Esophagus muscularis mucosa (tissue), 4 donors: ENCODE measurements at regions not wholly inside any gene's neighbourhood (a gene's known extent, or its start where the extent isn't known, plus 50 kb on each side); places are given as distances from the start of the nearest gene placed in this dataset.

Experiments
- DNase-seq: peaks from one replicate; pipeline ENCODE4 v3.0.0-alpha.2; 2017; ENCODE audit errors: extremely low spot score
- H3K27ac ChIP-seq, 4 donors: fragments of 200-600 bp; sonication (generic); replicated peaks in 1 of 4; 1 replicate in 3 of 4; 2 replicates in 1 of 4; pipeline ENCODE4 v1.5.1; 2016 to 2019; ENCODE audit warnings: mild to moderate bottlenecking in 1 of 4
- H3K27me3 ChIP-seq, 4 donors: fragments of 200-600 bp; sonication (generic); one replicate each; pipeline versions ENCODE4 v1.5.1 to v1.6.0; 2016 to 2019
- H3K36me3 ChIP-seq, 4 donors: fragments of 200-600 bp; sonication (generic); one replicate each; pipeline ENCODE4 v1.5.1; 2016 to 2019
- H3K4me1 ChIP-seq, 4 donors: fragments of 200-600 bp; sonication (generic); one replicate each; pipeline ENCODE4 v1.5.1; 2016 to 2019
- H3K4me3 ChIP-seq, 4 donors: fragments of 200-600 bp; sonication (generic); 1 replicate in 2 of 4; 2 replicates in 2 of 4; pipeline ENCODE4 v1.5.1; 2016 to 2019; ENCODE audit warnings: mild to moderate bottlenecking in 4 of 4, moderate library complexity in 1 of 4
- H3K9me3 ChIP-seq, 4 donors: fragments of 200-600 bp; sonication (generic); 1 replicate in 3 of 4; 2 replicates in 1 of 4; pipeline ENCODE4 v1.5.1; 2016 to 2019
- CTCF ChIP-seq, 3 experiments: fragments of 200-600 bp in 2 of 3; fragments of 450-650 bp in 1 of 3; sonication (generic) in 2 of 3; IDR thresholded peaks; one replicate each; pipeline ENCODE4 v1.5.1; 2017 to 2019; ENCODE audit warnings: antibody characterized with exemption in 3 of 3, mild to moderate bottlenecking in 2 of 3, moderate library complexity in 1 of 3
- EP300 ChIP-seq: sonication (generic); formaldehyde crosslinking; IDR thresholded peaks from one replicate; pipeline ENCODE4 v1.6.1; 2017; ENCODE audit warnings: antibody characterized with exemption
- POLR2A ChIP-seq: fragments of 450-650 bp; IDR thresholded peaks from one replicate; pipeline ENCODE4 v1.6.1; 2017; ENCODE audit warnings: antibody characterized with exemption, moderate library complexity, mild to moderate bottlenecking, low read depth
- POLR2AphosphoS5 ChIP-seq, 2 donors: sonication (generic); formaldehyde crosslinking; IDR thresholded peaks; one replicate each; pipeline ENCODE4 v1.6.1; 2017; ENCODE audit warnings: antibody characterized with exemption in 2 of 2
- WGBS: methylation state at CpG from one replicate; pipeline ENCODE4 v1.1.5; 2018; 5-methylcytosine and 5-hydroxymethylcytosine counted together
- intact Hi-C: fragments of 100-400 bp; cut with DNase I; formaldehyde crosslinking; loops from one replicate; pipeline ENCODE4 v1.15.1; 2023

GRCh38 chr21:15932726-15933125, 202.9 kb downstream of the USP25 start:
- whole genome bisulfite sequencing: 92% methylated on average over 5 of the region's 5 CpGs
- Histone ChIP-seq H3K4me1 (no peaks in the 10 kb centered on the region), H3K4me3 (no peak overlapping the region), H3K27me3 (no peaks in the 10 kb centered on the region), H3K36me3 (no peaks in the 10 kb centered on the region), H3K27ac (no peak overlapping the region), H3K9me3 (no peaks in the 10 kb centered on the region)
- no peak for DNase-seq
- intact Hi-C loops: no loop called here
- TF ChIP-seq POLR2AphosphoS5 (IDR thresholded peaks at IDR 0.05): no peak

- no peak overlapping the region for H3K27ac ChIP-seq
- DNase-seq: no peak
- no peak overlapping the region for H3K4me3 ChIP-seq
- no peaks in the 10 kb centered on the region for H3K9me3 ChIP-seq
- H3K36me3 ChIP-seq: no peaks in the 10 kb centered on the region
- WGBS: 57% methylated on average over 1 of the region's 1 CpG
- no peaks in the 10 kb centered on the region for H3K4me1 ChIP-seq
- TF ChIP-seq POLR2A (no peak), EP300 (no peak), POLR2AphosphoS5 (IDR thresholded peaks at IDR 0.05) (no peak), CTCF (IDR thresholded peaks at IDR 0.05) (no peak)
- no peaks in the 10 kb centered on the region for H3K27me3 ChIP-seq
- intact Hi-C loops: no loop called here
Measured at GRCh38 chr21:15935530-15935929, 205.7 kb downstream of the USP25 start.

- no peaks in the 10 kb centered on the region for H3K27me3 ChIP-seq
- intact Hi-C loops: no loop called here
- no peak overlapping the region for H3K27ac ChIP-seq
- TF ChIP-seq POLR2A (no peak), CTCF (IDR thresholded peaks at IDR 0.05) (no peak), EP300 (no peak), POLR2AphosphoS5 (IDR thresholded peaks at IDR 0.05) (no peak)
- H3K9me3 ChIP-seq: no peaks in the 10 kb centered on the region
- no peak for DNase-seq
- WGBS: 90% methylated on average over 4 of the region's 4 CpGs
- no peak overlapping the region for H3K4me3 ChIP-seq
- no peaks in the 10 kb centered on the region for H3K4me1 ChIP-seq
- no peaks in the 10 kb centered on the region for H3K36me3 ChIP-seq
Measured at GRCh38 chr21:15943009-15943666, 213.4 kb downstream of the USP25 start.

- WGBS: 41% methylated on average over 6 of the region's 6 CpGs
- no peak overlapping the region for H3K4me3 ChIP-seq
- DNase-seq: no peak
- no peak for TF ChIP-seq EP300
- TF ChIP-seq CTCF (IDR thresholded peaks at IDR 0.05): no peak
- no peak for TF ChIP-seq POLR2A
- no peak for TF ChIP-seq POLR2AphosphoS5 (IDR thresholded peaks at IDR 0.05)
- intact Hi-C loops: no loop called here
- no peaks in the 10 kb centered on the region for H3K36me3 ChIP-seq
- no peaks in the 10 kb centered on the region for H3K27me3 ChIP-seq
- H3K27ac ChIP-seq: no peak overlapping the region
- H3K9me3 ChIP-seq: peaks cover 0 to 7% (median 1%) of the 10 kb centered on the region in 4 donors
- no peaks in the 10 kb centered on the region for H3K4me1 ChIP-seq
Measured at GRCh38 chr21:15947677-15948076, 217.9 kb downstream of the USP25 start.

DNA sequence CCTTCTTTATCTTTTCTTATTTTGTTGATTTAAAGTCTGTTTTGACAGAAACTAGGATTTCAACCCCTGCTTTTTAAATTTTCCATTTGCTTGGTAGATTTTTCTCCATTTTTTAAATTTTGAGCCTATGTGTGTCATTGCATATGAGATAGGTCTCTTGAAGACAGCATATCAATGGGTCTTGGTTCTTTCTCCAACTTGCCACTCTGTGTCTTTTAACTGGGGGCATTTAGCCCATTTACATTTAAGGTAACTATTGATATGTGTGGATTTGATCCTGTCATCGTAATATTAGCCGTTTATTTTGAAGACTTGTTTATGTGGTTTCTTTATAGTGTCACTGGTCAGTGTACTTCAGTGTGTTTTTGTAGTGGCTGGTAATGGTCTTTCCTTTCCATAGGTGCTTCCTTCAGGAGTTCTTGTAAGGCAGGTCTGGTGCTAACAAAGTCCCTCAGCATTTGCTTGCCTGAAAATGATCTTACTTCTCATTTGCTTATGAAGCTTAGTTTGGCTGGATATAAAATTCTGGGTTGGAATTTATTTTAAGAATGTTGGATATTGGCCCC, 223.9 kb downstream of the USP25 start:
- Histone ChIP-seq H3K9me3 (peaks cover 0 to 27% (median 22%) of the 10 kb centered on the region in 4 donors), H3K4me3 (no peak overlapping the region), H3K4me1 (no peaks in the 10 kb centered on the region), H3K27me3 (no peaks in the 10 kb centered on the region), H3K27ac (no peak overlapping the region), H3K36me3 (no peaks in the 10 kb centered on the region)
- TF ChIP-seq CTCF (IDR thresholded peaks at IDR 0.05): no peak
- 98% methylated on average over 2 of the region's 2 CpGs for WGBS
- DNase-seq: no peak
- intact Hi-C loops: no loop called here
